Neural cell (in vitro differentiated cells): ENCODE measurements at regions not wholly inside any gene's neighbourhood (a gene's known extent, or its start where the extent isn't known, plus 50 kb on each side); places are given as distances from the start of the nearest gene placed in this dataset.

Source experiments
- SMC3 ChIP-seq: fragments of 450-650 bp; conservative IDR thresholded peaks from 2 replicates; pipeline ENCODE4 v1.6.1; 2014; ENCODE audit warnings: antibody characterized with exemption, mild to moderate bottlenecking, moderate library complexity; ENCODE audit not compliant: poor library complexity
- TF ChIP-seq, protein P1 (sequence below): IDR thresholded peaks from 2 replicates; pipeline ENCODE4 v1.6.1; 2012; ENCODE audit warnings: borderline replicate concordance

DNA sequence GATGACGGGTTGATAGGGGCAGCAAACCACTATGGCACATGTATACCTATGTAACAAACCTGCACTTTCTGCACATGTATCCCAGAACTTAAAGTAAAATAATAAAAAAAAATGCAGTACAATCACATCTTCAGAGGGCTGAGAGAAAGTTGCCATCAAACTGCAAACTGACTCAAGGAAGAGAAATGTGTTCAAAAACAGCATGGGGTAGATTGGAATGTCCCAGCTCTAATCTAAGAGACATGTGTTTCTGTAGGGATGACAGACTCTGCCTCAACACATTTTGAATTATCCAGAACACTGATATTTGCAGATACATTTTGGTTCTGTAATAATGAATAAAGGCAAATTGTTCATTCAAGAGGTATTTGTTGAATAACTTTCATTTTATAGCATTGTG, 171.2 kb upstream of the RUNX1 start:
- TF ChIP-seq SMC3: no peak
- TF ChIP-seq, protein P1, sequence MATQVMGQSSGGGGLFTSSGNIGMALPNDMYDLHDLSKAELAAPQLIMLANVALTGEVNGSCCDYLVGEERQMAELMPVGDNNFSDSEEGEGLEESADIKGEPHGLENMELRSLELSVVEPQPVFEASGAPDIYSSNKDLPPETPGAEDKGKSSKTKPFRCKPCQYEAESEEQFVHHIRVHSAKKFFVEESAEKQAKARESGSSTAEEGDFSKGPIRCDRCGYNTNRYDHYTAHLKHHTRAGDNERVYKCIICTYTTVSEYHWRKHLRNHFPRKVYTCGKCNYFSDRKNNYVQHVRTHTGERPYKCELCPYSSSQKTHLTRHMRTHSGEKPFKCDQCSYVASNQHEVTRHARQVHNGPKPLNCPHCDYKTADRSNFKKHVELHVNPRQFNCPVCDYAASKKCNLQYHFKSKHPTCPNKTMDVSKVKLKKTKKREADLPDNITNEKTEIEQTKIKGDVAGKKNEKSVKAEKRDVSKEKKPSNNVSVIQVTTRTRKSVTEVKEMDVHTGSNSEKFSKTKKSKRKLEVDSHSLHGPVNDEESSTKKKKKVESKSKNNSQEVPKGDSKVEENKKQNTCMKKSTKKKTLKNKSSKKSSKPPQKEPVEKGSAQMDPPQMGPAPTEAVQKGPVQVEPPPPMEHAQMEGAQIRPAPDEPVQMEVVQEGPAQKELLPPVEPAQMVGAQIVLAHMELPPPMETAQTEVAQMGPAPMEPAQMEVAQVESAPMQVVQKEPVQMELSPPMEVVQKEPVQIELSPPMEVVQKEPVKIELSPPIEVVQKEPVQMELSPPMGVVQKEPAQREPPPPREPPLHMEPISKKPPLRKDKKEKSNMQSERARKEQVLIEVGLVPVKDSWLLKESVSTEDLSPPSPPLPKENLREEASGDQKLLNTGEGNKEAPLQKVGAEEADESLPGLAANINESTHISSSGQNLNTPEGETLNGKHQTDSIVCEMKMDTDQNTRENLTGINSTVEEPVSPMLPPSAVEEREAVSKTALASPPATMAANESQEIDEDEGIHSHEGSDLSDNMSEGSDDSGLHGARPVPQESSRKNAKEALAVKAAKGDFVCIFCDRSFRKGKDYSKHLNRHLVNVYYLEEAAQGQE: no peak
